ENCODE measurements at regions not wholly inside any gene's neighbourhood (a gene's known extent, or its start where the extent isn't known, plus 50 kb on each side); places are given as distances from the start of the nearest gene placed in this dataset.

DNA sequence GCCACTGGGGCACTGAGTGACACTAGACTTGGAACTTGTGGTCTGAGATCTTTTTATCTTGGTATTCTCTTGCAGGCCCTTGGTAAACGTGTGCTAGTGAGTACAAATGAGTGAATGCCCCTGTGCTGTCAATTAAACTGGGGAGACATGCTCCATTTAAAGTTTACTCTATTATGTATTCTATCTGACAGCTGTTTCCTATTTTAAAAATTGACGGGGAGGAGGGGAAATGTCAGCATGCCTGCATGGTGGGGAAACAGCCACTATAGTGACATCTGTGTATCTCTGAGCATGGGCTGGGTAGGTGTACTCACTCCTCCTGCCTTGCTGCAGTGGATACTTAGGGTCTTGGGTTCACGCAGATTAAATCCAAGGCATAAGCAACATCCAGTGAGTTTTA lies 59.0 kb upstream of the IKBKE start:
- intact Hi-C loops (cut with DNase I, micrococcal nuclease) = no loop called here
- no peaks in the 10 kb centered on the region for H3K36me3 ChIP-seq (ENCODE audit: low read depth)
- no peak for TF ChIP-seq CTCF (IDR thresholded peaks at IDR 0.05)
- H3K4me1 ChIP-seq (ENCODE audit: low read depth) = no peaks in the 10 kb centered on the region
- no peaks in the 10 kb centered on the region for H3K9me3 ChIP-seq
- DNase-seq = no peak
- no peak overlapping the region for H3K4me3 ChIP-seq
- ATAC-seq = no peak

- DNase-seq = no peak
- Histone ChIP-seq H3K36me3 (ENCODE audit: low read depth) (no peaks in the 10 kb centered on the region), H3K4me3 (no peak overlapping the region), H3K9me3 (no peaks in the 10 kb centered on the region), H3K4me1 (ENCODE audit: low read depth) (peaks cover 6% of the 10 kb centered on the region)
- intact Hi-C loops (cut with DNase I, micrococcal nuclease) = no loop called here
- TF ChIP-seq CTCF (IDR thresholded peaks at IDR 0.05) = no peak
- ATAC-seq = no peak
Measured at GRCh38 chr1:206415942-206416341, 54.3 kb upstream of the IKBKE start.

- ATAC-seq (no peak), DNase-seq (no peak)
- no peak for TF ChIP-seq CTCF (IDR thresholded peaks at IDR 0.05)
- Histone ChIP-seq H3K4me1 (ENCODE audit: low read depth) (peaks cover 6% of the 10 kb centered on the region), H3K36me3 (ENCODE audit: low read depth) (no peaks in the 10 kb centered on the region), H3K9me3 (no peaks in the 10 kb centered on the region), H3K4me3 (no peak overlapping the region)
- intact Hi-C loops (cut with DNase I, micrococcal nuclease) = no loop called here
Measured at GRCh38 chr1:206417774-206418614, 52.3 kb upstream of the IKBKE start.

- H3K4me1 ChIP-seq (ENCODE audit: low read depth) = peaks cover 8% of the 10 kb centered on the region
- no peaks in the 10 kb centered on the region for H3K36me3 ChIP-seq (ENCODE audit: low read depth)
- peak in 2 of 3 donors; percentile 63 to 92 for DNase-seq
- intact Hi-C loops (cut with DNase I, micrococcal nuclease) = no loop called here
- no peaks in the 10 kb centered on the region for H3K9me3 ChIP-seq
- peak; percentile 99 for ATAC-seq
- no peak for TF ChIP-seq CTCF (IDR thresholded peaks at IDR 0.05)
- H3K4me3 ChIP-seq = no peak overlapping the region
Measured at GRCh38 chr1:206419250-206419649, 51.0 kb upstream of the IKBKE start.

DNA sequence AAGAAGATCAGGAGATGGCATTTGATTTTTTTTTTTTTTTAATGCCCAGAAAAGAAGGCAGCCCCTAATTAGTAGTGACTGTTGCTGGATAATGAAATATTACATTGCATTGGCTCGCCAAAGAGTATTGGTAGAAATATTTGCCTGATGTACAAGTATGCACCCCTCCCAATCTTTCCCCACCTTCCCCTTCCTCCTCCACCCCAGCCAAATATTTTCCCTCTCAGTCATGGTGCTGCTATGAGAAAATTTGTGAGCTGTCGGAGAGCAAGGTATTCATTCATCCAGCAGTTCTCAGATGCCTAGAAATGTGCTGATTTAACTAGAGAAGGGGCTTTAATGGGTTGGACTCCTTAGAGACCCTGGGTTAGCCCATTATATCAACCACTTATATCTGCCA lies 50.5 kb upstream of the IKBKE start:
- Histone ChIP-seq H3K4me1 (ENCODE audit: low read depth) (peaks cover 10% of the 10 kb centered on the region), H3K36me3 (ENCODE audit: low read depth) (no peaks in the 10 kb centered on the region), H3K9me3 (no peaks in the 10 kb centered on the region), H3K4me3 (no peak overlapping the region)
- intact Hi-C loops (cut with DNase I, micrococcal nuclease) = no loop called here
- TF ChIP-seq CTCF (IDR thresholded peaks at IDR 0.05) = no peak
- DNase-seq = no peak
- ATAC-seq = no peak

Measured in mucosa of descending colon (tissue), 3 donors.